Left cardiac atrium (tissue), 4 donors: ENCODE measurements at regions not wholly inside any gene's neighbourhood (a gene's known extent, or its start where the extent isn't known, plus 50 kb on each side); places are given as distances from the start of the nearest gene placed in this dataset.
"Not testable (repeated sequence)": the region's sequence is repeated elsewhere in the genome, so short reads cannot be mapped to it uniquely, and the experiment has no call there.

Experiments
- ATAC-seq, 2 donors: fragments of 200-7000 bp; cut with Tn5 transposase; one replicate each; pipeline ENCODE4 v1.9.1; 2020; ENCODE audit warnings: mild to moderate bottlenecking in 2 of 2, moderate library complexity in 2 of 2
- DNase-seq: peaks from one replicate; pipeline ENCODE4 v3.0.0-alpha.2; 2020
- intact Hi-C, 2 donors: fragments of 100-400 bp; cut with DNase I; formaldehyde crosslinking; loops; one replicate each; pipeline versions ENCODE4 v1.14.1 to v1.15.1; 2022 to 2023
- donor health status: DM: no; HTN: yes; CAD: no.
- donor health status: DM: no; HTN: yes; CAD: no; lungs with severe emphysema.
- donor health status: DM: yes; HTN: yes; CAD: no.
- donor health status: Dilated cardiomyopathy.

- ATAC-seq, intact Hi-C loops, DNase-seq: not testable (repeated sequence)
Observed at GRCh38 chr9:136598390-136599073, 52.7 kb upstream of the NOTCH1 start.

- no peak for ATAC-seq
Observed at GRCh38 chr9:136597965-136598364, 52.1 kb upstream of the NOTCH1 start.

GRCh38 chr9:136597141-136597885 is 51.5 kb upstream of the NOTCH1 start:
- intact Hi-C loops: no loop called here
- DNase-seq (no peak), ATAC-seq (no peak)

More at GRCh38 chr9:136597965-136598364, 52.1 kb upstream of the NOTCH1 start:
- DNase-seq: no peak
- intact Hi-C loops: no loop called here

GRCh38 chr9:136596630-136597031 is 50.8 kb upstream of the NOTCH1 start:
- intact Hi-C loops: no loop called here
- DNase-seq (no peak), ATAC-seq (no peak)

GRCh38 chr9:136596217-136596616 is 50.4 kb upstream of the NOTCH1 start:
- intact Hi-C loops: no loop called here
- DNase-seq (no peak), ATAC-seq (no peak)

GRCh38 chr9:136595245-136596153 is 49.7 kb upstream of the NOTCH1 start:
- DNase-seq (no peak), ATAC-seq (no peak)
- intact Hi-C loops: no loop called here
